GM12891 (cell line): ENCODE measurements at regions not wholly inside any gene's neighbourhood (a gene's known extent, or its start where the extent isn't known, plus 50 kb on each side); places are given as distances from the start of the nearest gene placed in this dataset.

ENCODE experiments used
- PAX5 ChIP-seq: IDR thresholded peaks from 2 replicates; pipeline ENCODE4 v1.6.1; 2011; ENCODE audit warnings: low read length, moderate library complexity, mild to moderate bottlenecking; ENCODE audit not compliant: insufficient read depth, severe bottlenecking
- POLR2A ChIP-seq: IDR thresholded peaks from 2 replicates; pipeline ENCODE4 v1.6.1; 2011; ENCODE audit warnings: low read depth, low read length, control low read depth
- POLR2AphosphoS5 ChIP-seq: IDR thresholded peaks from 2 replicates; pipeline ENCODE4 v1.6.1; 2011; ENCODE audit warnings: low read depth, low read length, control low read depth
- TAF1 ChIP-seq: IDR thresholded peaks from 2 replicates; pipeline ENCODE4 v1.6.1; 2011; ENCODE audit warnings: low read depth, low read length, control low read depth

- TF ChIP-seq TAF1 (no peak), PAX5 (no peak), POLR2AphosphoS5 (no peak), POLR2A (no peak)
Observed at GRCh38 chr11:37881741-37882140, 1283.7 kb upstream of the RAG2 start.
